Keratinocyte (primary cell): ENCODE measurements at regions not wholly inside any gene's neighbourhood (a gene's known extent, or its start where the extent isn't known, plus 50 kb on each side); places are given as distances from the start of the nearest gene placed in this dataset.

Source experiments
- DNase-seq: peaks from one replicate; pipeline ENCODE4 v3.0.0-alpha.2; 2011; ENCODE audit warnings: low read depth, missing footprints, low spot score
- FAIRE-seq: peaks from 2 replicates; lab custom pipeline; 2011; peaks lifted over from hg19 to GRCh38; lab: Jason Lieb, UNC
- H2AFZ ChIP-seq: 2 replicates; pipeline ENCODE4 v1.6.0; 2012; ENCODE audit warnings: low read length, control low read depth, inconsistent platforms; ENCODE audit not compliant: control insufficient read depth
- H3K27ac ChIP-seq: 2 replicates; pipeline ENCODE4 v1.5.1; 2011; ENCODE audit warnings: low read length; ENCODE audit not compliant: control insufficient read depth, insufficient read depth
- H3K27me3 ChIP-seq: 3 replicates; pipeline ENCODE4 v1.6.0; 2011; ENCODE audit warnings: low read length; ENCODE audit not compliant: control insufficient read depth, insufficient read depth; ENCODE audit errors: extremely low read depth
- H3K36me3 ChIP-seq, 2 experiments: 2 replicates in 1 of 2; 3 replicates in 1 of 2; pipeline ENCODE4 v1.5.1; 2011; ENCODE audit warnings: low read length in 2 of 2, mild to moderate bottlenecking in 1 of 2; ENCODE audit not compliant: control insufficient read depth in 2 of 2, insufficient read depth in 2 of 2; ENCODE audit errors: extremely low read depth in 1 of 2
- H3K4me1 ChIP-seq: 3 replicates; pipeline ENCODE4 v1.5.1; 2011; ENCODE audit warnings: low read length; ENCODE audit not compliant: control insufficient read depth, insufficient read depth; ENCODE audit errors: extremely low read depth
- H3K4me2 ChIP-seq: 3 replicates; pipeline ENCODE4 v1.6.0; 2011; ENCODE audit warnings: low read depth, low read length; ENCODE audit not compliant: control insufficient read depth, insufficient read depth; ENCODE audit errors: extremely low read depth
- H3K4me3 ChIP-seq, 3 experiments: fragments of 200-600 bp in 1 of 3; sonication (generic) in 1 of 3; 2 replicates in 2 of 3; 3 replicates in 1 of 3; pipeline ENCODE4 v1.5.1; 2011 to 2016; ENCODE audit warnings: low read length in 3 of 3, mild to moderate bottlenecking in 3 of 3, control low read depth in 2 of 3, inconsistent platforms in 1 of 3, low read depth in 1 of 3, mixed read lengths in 1 of 3, mixed run types in 1 of 3, moderate library complexity in 1 of 3; ENCODE audit not compliant: control insufficient read depth in 2 of 3, insufficient read depth in 2 of 3; ENCODE audit errors: extremely low read depth in 1 of 3
- H3K79me2 ChIP-seq: 2 replicates; pipeline ENCODE4 v1.6.0; 2012; ENCODE audit warnings: low read length; ENCODE audit not compliant: control insufficient read depth, insufficient read depth
- H3K9ac ChIP-seq: 3 replicates; pipeline ENCODE4 v1.6.0; 2011; ENCODE audit warnings: low read length; ENCODE audit not compliant: control insufficient read depth, insufficient read depth; ENCODE audit errors: extremely low read depth
- H3K9me1 ChIP-seq: 3 replicates; pipeline ENCODE4 v1.6.0; 2011; ENCODE audit warnings: low read length; ENCODE audit not compliant: control insufficient read depth, insufficient read depth; ENCODE audit errors: extremely low read depth
- H3K9me3 ChIP-seq: 2 replicates; pipeline ENCODE4 v1.5.1; 2012; ENCODE audit warnings: low read depth, low read length; ENCODE audit not compliant: control insufficient read depth
- H4K20me1 ChIP-seq: 3 replicates; pipeline ENCODE4 v1.6.0; 2011; ENCODE audit warnings: low read length; ENCODE audit not compliant: control insufficient read depth, insufficient read depth; ENCODE audit errors: extremely low read depth
- CTCF ChIP-seq, 3 experiments: IDR thresholded peaks in 1 of 3; conservative IDR thresholded peaks in 1 of 3; optimal IDR thresholded peaks in 1 of 3; 2 replicates in 2 of 3; 3 replicates in 1 of 3; pipeline versions ENCODE3 to v1.5.1; 2011; ENCODE audit warnings: low read length in 3 of 3, mild to moderate bottlenecking in 3 of 3, moderate library complexity in 2 of 3, control low read depth in 1 of 3, inconsistent platforms in 1 of 3; ENCODE audit not compliant: insufficient read depth in 2 of 3; ENCODE audit errors: extremely low read depth in 1 of 3
- EZH2 ChIP-seq: IDR thresholded peaks from one replicate; pipeline ENCODE4 v1.6.1; 2012; ENCODE audit warnings: inconsistent platforms, mild to moderate bottlenecking, low read length, moderate library complexity
- dilution Hi-C: fragments of 300-500 bp; cut with MboI; formaldehyde crosslinking; loops from one replicate; pipeline ENCODE4 v1.7.0; 2020; ENCODE audit warnings: low sequenced_read_pairs; ENCODE audit not compliant: extremely low pct_ligation_motif_present

- Histone ChIP-seq H3K9ac (no peak overlapping the region), H3K4me2 (no peak overlapping the region), H3K79me2 (no peaks in the 10 kb centered on the region), H3K36me3 (no peaks in the 10 kb centered on the region), H4K20me1 (no peaks in the 10 kb centered on the region), H2AFZ (no peak overlapping the region), H3K27ac (no peak overlapping the region), H3K9me1 (no peaks in the 10 kb centered on the region), H3K9me3 (no peaks in the 10 kb centered on the region), H3K4me3 (no peak overlapping the region), H3K27me3 (no peaks in the 10 kb centered on the region), H3K4me1 (no peaks in the 10 kb centered on the region)
- FAIRE-seq (no peak), DNase-seq (no peak)
- TF ChIP-seq CTCF (optimal IDR thresholded peaks at IDR 0.05 in 1 of 3, IDR thresholded peaks at IDR 0.05 in 1 of 3, conservative IDR thresholded peaks at IDR 0.05 in 1 of 3; ENCODE audit: extremely low read depth in 1 of 3, insufficient read depth in 2 of 3, low read length in 3 of 3) (no peak), EZH2 (no peak)
- dilution Hi-C loops, result no loop called here
Observed at GRCh38 chr3:6640907-6641306, 220.0 kb upstream of the GRM7 start.

- Histone ChIP-seq H3K27ac (no peak overlapping the region), H3K9me3 (no peaks in the 10 kb centered on the region), H4K20me1 (no peaks in the 10 kb centered on the region), H3K27me3 (no peaks in the 10 kb centered on the region), H3K4me2 (no peak overlapping the region), H3K9me1 (no peaks in the 10 kb centered on the region), H3K36me3 (no peaks in the 10 kb centered on the region), H3K79me2 (no peaks in the 10 kb centered on the region), H3K4me1 (no peaks in the 10 kb centered on the region), H3K4me3 (no peak overlapping the region), H2AFZ (no peak overlapping the region), H3K9ac (no peak overlapping the region)
- no peak for TF ChIP-seq EZH2
- no peak for TF ChIP-seq CTCF (optimal IDR thresholded peaks at IDR 0.05 in 1 of 3, IDR thresholded peaks at IDR 0.05 in 1 of 3, conservative IDR thresholded peaks at IDR 0.05 in 1 of 3; ENCODE audit: extremely low read depth in 1 of 3, insufficient read depth in 2 of 3, low read length in 3 of 3)
- no peak for DNase-seq
- no peak for FAIRE-seq
- dilution Hi-C loops, result no loop called here
Observed at GRCh38 chr3:6644070-6644929, 216.6 kb upstream of the GRM7 start.
